Colonic mucosa (tissue), 4 donors: ENCODE measurements at regions not wholly inside any gene's neighbourhood (a gene's known extent, or its start where the extent isn't known, plus 50 kb on each side); places are given as distances from the start of the nearest gene placed in this dataset.

Experiments
- DNase-seq: peaks from one replicate; pipeline ENCODE4 v3.0.0-alpha.2; 2020
- H3K27ac ChIP-seq: fragments of 200-600 bp; one replicate; pipeline ENCODE4 v1.8.0; 2021
- H3K27me3 ChIP-seq: fragments of 200-600 bp; one replicate; pipeline ENCODE4 v1.8.0; 2021
- H3K36me3 ChIP-seq: fragments of 200-600 bp; one replicate; pipeline ENCODE4 v1.8.0; 2021
- H3K4me1 ChIP-seq: fragments of 200-600 bp; one replicate; pipeline ENCODE4 v1.8.0; 2021; ENCODE audit warnings: mild to moderate bottlenecking
- H3K4me3 ChIP-seq: fragments of 200-600 bp; one replicate; pipeline ENCODE4 v1.8.0; 2021
- H3K9ac ChIP-seq, 2 donors: one replicate each; pipeline ENCODE4 v1.7.0; 2013; ENCODE audit warnings: control low read depth in 2 of 2, low read depth in 2 of 2, low read length in 2 of 2
- H3K9me3 ChIP-seq: fragments of 200-600 bp; one replicate; pipeline ENCODE4 v1.8.0; 2021
- intact Hi-C: fragments of 100-400 bp; cut with DNase I; formaldehyde crosslinking; loops from one replicate; pipeline ENCODE4 v1.14.1; 2022
- TF ChIP-seq, protein P1 (sequence below): fragments of 200-600 bp; IDR thresholded peaks from one replicate; pipeline ENCODE4 v1.8.0; 2022; ENCODE audit warnings: antibody characterized with exemption, mild to moderate bottlenecking
- donor health status: healthy.
- donor health status: DM: no; HTN: no; CAD: no.
- donor health status: DM: no; HTN: no; CAD: no.

DNA sequence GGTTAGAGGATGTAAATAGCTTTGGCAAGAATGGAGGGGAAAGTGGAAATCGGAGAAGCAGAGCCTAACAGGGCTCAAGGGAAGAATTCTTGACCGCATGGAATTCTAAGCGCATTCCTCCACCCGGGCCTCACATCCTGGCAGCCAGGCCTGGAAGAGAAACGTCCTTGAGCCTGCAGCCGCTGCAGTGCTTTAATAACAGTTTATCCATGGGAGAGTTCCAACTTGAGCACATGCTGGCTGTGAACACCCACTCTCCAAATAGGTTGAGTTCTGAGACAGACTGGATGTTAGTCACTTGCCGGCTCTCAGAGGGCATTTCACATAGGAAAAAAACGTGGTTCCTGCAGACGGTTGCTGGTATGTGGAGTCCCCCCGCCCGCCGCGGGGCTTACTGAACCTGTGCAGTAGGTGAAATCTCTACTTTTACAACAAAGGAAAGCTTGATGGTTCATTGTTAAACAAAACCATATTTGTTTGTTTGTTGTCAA is 61.4 kb upstream of the STEAP1B start:
- peak; percentile 28 for DNase-seq
- TF ChIP-seq, protein P1, sequence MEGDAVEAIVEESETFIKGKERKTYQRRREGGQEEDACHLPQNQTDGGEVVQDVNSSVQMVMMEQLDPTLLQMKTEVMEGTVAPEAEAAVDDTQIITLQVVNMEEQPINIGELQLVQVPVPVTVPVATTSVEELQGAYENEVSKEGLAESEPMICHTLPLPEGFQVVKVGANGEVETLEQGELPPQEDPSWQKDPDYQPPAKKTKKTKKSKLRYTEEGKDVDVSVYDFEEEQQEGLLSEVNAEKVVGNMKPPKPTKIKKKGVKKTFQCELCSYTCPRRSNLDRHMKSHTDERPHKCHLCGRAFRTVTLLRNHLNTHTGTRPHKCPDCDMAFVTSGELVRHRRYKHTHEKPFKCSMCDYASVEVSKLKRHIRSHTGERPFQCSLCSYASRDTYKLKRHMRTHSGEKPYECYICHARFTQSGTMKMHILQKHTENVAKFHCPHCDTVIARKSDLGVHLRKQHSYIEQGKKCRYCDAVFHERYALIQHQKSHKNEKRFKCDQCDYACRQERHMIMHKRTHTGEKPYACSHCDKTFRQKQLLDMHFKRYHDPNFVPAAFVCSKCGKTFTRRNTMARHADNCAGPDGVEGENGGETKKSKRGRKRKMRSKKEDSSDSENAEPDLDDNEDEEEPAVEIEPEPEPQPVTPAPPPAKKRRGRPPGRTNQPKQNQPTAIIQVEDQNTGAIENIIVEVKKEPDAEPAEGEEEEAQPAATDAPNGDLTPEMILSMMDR = no peak
- H3K9ac ChIP-seq = no peak overlapping the region
- H3K4me3 ChIP-seq = no peak overlapping the region
- H3K36me3 ChIP-seq = no peaks in the 10 kb centered on the region
- H3K27ac ChIP-seq = no peak overlapping the region
- no peaks in the 10 kb centered on the region for H3K27me3 ChIP-seq
- no peaks in the 10 kb centered on the region for H3K9me3 ChIP-seq
- intact Hi-C loops = loop anchor here (2.0 to 5.0 kb wide), 2 partner anchors 166 to 221 kb away; partner anchors contain the start of gene IL6
- H3K4me1 ChIP-seq = peaks cover 5% of the 10 kb centered on the region

DNA sequence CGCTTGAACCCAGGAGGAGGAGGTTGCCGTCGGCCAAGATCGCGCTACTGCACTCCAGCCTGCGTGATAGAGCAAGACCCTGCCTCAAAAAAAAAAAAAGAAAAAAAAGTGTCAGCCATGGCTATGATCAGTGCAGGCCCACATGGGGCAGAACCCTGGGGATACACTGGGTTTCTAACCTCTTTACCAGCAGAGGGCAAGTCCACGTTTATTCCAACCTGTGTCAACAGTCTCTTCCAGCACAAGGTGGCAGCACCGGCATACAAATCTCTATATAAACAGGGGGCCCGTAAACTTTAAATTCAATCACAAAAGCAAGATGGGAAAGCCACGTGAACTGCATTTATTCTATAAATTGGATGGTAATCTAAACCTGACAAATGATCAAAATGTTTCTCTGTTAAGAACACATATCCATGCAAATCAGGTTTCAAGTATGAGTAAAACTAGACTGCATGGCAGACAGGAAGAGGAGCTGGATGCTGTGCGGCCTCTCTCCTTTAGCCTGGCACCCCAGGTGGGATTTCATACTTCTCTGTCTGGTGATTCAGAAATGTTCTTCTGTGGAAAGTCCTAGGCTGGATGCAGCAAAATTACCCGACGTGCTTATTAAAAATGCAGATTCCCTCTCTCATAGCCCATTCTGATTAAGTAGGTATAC is 60.0 kb upstream of the STEAP1B start:
- Histone ChIP-seq H3K9me3 (no peaks in the 10 kb centered on the region), H3K9ac (no peak overlapping the region), H3K4me1 (no peaks in the 10 kb centered on the region), H3K27ac (no peak overlapping the region), H3K36me3 (no peaks in the 10 kb centered on the region), H3K4me3 (no peak overlapping the region), H3K27me3 (no peaks in the 10 kb centered on the region)
- intact Hi-C loops = loop anchor here (2.0 to 5.0 kb wide), 3 partner anchors 167 to 497 kb away; partner anchors contain the start of gene IL6
- TF ChIP-seq, protein P1 = peak; percentile 76
- DNase-seq = peak; percentile 66

DNA sequence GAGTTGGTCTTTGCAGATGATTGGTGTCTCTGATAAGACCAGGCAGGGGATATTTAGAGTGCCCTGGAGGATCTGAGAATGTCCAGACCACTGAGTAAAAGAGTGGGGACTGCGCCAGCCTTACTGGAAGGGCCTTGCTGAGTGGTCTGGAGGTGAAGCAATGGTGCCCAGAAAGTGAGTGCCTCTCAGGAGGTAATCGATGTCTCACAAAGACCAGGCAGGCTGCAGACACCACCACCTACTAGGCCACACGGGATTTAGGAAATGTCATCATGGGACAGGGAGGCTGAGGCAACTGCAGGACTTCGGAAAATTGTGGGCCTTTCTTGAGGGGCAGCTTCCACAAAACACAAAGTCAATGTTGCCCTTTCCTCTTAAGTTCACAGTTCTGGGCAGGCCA is 57.2 kb upstream of the STEAP1B start:
- H3K4me1 ChIP-seq = no peaks in the 10 kb centered on the region
- H3K36me3 ChIP-seq = no peaks in the 10 kb centered on the region
- no peak for DNase-seq
- H3K27me3 ChIP-seq = no peaks in the 10 kb centered on the region
- TF ChIP-seq, protein P1 = no peak
- no peak overlapping the region for H3K4me3 ChIP-seq
- no peak overlapping the region for H3K27ac ChIP-seq
- intact Hi-C loops = loop anchor here (5.0 kb wide), 1 partner anchor 500 kb away; no protein-coding TSS in a partner anchor
- H3K9ac ChIP-seq = no peak overlapping the region
- H3K9me3 ChIP-seq = no peaks in the 10 kb centered on the region

DNA sequence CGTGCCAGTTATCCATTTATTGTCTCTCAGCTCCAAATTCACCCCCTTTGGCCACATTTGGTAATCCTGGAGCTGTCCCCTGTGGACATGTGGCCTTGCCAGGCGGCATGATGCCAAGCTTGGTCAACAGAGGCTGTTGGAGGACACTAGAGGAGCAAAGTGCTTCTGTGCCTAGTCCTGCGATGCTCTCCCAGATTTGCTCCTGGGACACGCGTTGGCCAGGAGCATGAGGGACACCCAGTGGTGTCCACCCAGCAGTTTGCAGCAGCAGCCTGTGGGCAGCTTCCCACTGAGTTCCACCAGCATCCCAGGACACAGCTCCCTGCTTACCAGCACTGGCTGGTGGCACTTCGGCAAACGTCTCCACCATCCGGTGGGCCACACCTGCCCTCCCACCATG is 55.5 kb upstream of the STEAP1B start:
- no peaks in the 10 kb centered on the region for H3K4me1 ChIP-seq
- intact Hi-C loops = loop anchor here (5.0 kb wide), 1 partner anchor 502 kb away; no protein-coding TSS in a partner anchor
- no peak overlapping the region for H3K27ac ChIP-seq
- no peaks in the 10 kb centered on the region for H3K36me3 ChIP-seq
- H3K9ac ChIP-seq = no peak overlapping the region
- no peaks in the 10 kb centered on the region for H3K9me3 ChIP-seq
- peaks cover under 1% of the 10 kb centered on the region for H3K27me3 ChIP-seq
- TF ChIP-seq, protein P1 = no peak
- H3K4me3 ChIP-seq = no peak overlapping the region
- DNase-seq = no peak

DNA sequence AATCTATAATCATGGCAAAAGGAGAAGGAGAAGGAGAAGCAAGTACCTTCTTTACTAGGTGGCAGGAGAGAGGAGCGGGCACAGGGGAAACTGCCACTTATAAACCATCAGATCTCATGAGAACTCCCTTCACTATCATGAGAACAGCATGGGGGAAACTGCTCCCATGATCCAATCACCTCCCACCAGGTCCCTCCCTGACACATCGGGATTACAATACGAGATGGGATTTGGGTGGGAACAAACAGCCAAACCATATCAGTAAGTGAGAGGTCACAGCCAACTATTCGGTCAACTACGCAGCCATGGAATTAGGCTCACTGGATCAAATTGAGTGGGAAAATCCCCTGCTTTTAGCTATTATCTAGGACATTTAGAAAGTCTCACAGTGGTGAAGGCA is 54.2 kb upstream of the STEAP1B start:
- Histone ChIP-seq H3K9me3 (no peaks in the 10 kb centered on the region), H3K4me3 (no peak overlapping the region), H3K27ac (no peak overlapping the region), H3K4me1 (no peaks in the 10 kb centered on the region), H3K27me3 (peaks cover 11% of the 10 kb centered on the region), H3K9ac (no peak overlapping the region), H3K36me3 (no peaks in the 10 kb centered on the region)
- no peak for DNase-seq
- TF ChIP-seq, protein P1 = no peak
- intact Hi-C loops = no loop called here
